ENCODE measurements at regions not wholly inside any gene's neighbourhood (a gene's known extent, or its start where the extent isn't known, plus 50 kb on each side); places are given as distances from the start of the nearest gene placed in this dataset.

DNA sequence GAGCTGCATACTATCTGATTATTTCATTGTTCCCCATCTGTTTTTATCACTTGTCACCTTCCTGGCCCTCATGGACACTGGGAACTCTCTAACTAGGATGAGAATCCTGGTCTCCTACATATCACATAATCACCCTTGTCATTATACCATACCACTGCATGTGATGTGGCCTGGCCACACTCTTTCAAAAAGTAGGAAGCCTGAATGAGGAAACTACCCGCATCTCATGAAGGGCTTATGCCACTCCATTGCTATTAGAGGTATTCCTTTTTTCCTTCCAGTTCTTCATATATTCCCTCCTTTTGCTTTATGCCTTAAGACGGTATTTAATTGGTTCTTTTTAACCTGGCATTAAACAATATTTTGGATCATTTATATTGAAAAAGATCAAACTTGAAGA lies 1341.4 kb upstream of the NUDT12 start:
- TF ChIP-seq, protein P1, sequence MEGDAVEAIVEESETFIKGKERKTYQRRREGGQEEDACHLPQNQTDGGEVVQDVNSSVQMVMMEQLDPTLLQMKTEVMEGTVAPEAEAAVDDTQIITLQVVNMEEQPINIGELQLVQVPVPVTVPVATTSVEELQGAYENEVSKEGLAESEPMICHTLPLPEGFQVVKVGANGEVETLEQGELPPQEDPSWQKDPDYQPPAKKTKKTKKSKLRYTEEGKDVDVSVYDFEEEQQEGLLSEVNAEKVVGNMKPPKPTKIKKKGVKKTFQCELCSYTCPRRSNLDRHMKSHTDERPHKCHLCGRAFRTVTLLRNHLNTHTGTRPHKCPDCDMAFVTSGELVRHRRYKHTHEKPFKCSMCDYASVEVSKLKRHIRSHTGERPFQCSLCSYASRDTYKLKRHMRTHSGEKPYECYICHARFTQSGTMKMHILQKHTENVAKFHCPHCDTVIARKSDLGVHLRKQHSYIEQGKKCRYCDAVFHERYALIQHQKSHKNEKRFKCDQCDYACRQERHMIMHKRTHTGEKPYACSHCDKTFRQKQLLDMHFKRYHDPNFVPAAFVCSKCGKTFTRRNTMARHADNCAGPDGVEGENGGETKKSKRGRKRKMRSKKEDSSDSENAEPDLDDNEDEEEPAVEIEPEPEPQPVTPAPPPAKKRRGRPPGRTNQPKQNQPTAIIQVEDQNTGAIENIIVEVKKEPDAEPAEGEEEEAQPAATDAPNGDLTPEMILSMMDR (IDR thresholded peaks at IDR 0.05), result no peak
- no peak for TF ChIP-seq POLR2A (IDR thresholded peaks at IDR 0.05)

Data from stomach (tissue), 4 donors.